ENCODE measurements at regions not wholly inside any gene's neighbourhood (a gene's known extent, or its start where the extent isn't known, plus 50 kb on each side); places are given as distances from the start of the nearest gene placed in this dataset.

GRCh38 chr5:33238826-33239695 lies 201.7 kb upstream of the TARS1 start:
- TF ChIP-seq CEBPB (IDR thresholded peaks at IDR 0.05) (no peak), SMC3 (IDR thresholded peaks at IDR 0.05) (no peak), MAFK (IDR thresholded peaks at IDR 0.05; ENCODE audit: partially characterized antibody) (no peak), ZC3H11A (IDR thresholded peaks at IDR 0.05) (no peak), RARB (CRISPR knock-in tag; IDR thresholded peaks at IDR 0.05) (no peak)

Data from A549 (cell line).